DMS153 (cell line): ENCODE measurements at regions not wholly inside any gene's neighbourhood (a gene's known extent, or its start where the extent isn't known, plus 50 kb on each side); places are given as distances from the start of the nearest gene placed in this dataset.
"Not testable (repeated sequence)": the region's sequence is repeated elsewhere in the genome, so short reads cannot be mapped to it uniquely, and the experiment has no call there.

Experiments used
- DNase-seq: peaks from one replicate; lab custom pipeline; 2025; lab: John Stamatoyannopoulos, UW

DNA sequence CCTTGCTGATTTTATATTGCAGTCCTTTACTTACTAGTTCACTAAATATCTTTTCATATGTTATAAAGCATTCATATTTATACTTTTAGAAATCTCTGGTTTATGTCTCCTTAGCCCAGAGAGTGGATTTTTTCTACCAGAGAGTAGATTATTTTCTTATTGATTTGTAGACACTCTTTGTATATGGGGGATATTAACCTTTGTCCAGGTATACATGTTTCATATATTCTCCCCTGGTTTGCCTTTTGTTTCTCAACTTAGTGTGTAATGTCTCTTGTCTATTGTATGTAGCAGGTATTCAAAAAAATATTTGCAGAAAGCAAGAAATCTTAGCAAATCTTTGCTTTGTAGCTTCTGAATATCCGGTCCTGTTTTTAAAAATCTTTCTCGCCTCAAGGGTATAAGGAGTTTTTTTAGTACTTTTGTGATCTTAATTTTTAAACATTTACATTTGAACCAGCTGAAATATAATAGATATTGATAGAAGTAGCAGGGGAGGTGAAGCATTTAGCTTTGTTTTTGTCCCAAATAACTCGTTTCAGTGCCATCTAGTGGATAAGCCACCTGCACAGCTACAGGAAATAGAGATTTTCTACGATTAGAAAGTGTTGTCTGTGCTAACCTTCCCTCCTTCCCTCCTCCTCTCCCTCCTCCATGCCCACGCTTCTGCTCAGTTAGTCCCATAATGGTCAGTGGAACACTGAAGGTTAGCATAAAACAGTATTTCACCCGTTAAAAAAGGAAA, 97.0 kb downstream of the PHETA1 start:
- DNase-seq = no peak

DNA sequence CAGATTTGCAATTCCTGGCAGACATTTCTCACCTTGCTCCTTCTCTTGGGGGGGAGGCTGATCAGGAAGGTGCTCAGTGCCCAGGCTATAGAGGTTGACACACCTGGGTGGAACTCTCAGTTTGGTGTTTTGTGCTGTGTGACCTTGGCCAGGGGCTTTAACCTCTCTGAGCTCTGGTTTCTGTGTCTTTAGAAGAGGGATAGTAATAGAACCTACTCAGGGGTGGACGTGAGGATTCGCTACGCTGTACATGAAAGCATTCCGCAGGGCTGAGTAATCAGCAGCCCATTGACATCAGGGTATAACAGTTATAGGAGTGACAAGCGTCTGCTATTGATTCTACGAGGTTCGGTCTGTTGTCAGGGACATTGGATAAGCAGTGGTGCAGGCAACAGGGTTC, 98.1 kb downstream of the PHETA1 start:
- no peak for DNase-seq

DNA sequence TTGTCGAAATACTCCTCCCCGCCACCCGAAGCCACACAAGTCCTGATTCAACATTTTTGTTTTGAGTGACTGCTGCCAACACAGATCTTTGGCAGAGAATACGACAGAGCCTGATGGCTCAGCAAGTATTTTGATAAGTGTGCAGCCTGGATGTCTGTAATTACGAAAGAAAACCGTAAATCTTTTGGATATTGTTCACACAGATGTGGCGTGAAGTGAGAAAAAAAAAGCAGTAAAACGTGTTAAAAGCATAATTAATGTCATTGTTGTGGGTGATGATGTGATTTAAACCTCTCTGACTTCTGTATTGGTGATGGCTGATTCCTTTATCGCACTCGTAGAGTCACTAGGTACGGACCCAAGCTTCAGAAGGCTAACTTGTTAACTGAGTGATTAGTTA, 98.7 kb downstream of the PHETA1 start:
- DNase-seq = no peak

DNA sequence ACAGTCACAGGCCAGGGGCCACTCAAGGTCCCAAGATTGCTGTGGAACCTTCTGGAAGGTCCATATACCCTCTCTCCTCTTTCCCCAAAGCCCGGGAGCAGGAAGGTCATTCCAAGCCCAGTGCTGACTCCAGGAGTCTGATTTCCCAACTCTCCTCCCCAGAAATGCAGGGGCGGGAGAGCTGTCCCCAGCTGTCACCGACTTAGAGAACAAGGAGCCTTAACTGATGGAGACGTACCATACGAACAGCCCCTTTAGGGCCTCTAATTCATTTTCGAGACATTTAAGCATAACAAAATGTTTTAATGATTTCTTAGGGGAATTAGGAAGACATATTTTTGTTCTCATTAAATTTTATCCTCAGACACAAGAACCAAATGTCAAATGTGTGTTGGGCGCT, 99.2 kb downstream of the PHETA1 start:
- DNase-seq = no peak

DNA sequence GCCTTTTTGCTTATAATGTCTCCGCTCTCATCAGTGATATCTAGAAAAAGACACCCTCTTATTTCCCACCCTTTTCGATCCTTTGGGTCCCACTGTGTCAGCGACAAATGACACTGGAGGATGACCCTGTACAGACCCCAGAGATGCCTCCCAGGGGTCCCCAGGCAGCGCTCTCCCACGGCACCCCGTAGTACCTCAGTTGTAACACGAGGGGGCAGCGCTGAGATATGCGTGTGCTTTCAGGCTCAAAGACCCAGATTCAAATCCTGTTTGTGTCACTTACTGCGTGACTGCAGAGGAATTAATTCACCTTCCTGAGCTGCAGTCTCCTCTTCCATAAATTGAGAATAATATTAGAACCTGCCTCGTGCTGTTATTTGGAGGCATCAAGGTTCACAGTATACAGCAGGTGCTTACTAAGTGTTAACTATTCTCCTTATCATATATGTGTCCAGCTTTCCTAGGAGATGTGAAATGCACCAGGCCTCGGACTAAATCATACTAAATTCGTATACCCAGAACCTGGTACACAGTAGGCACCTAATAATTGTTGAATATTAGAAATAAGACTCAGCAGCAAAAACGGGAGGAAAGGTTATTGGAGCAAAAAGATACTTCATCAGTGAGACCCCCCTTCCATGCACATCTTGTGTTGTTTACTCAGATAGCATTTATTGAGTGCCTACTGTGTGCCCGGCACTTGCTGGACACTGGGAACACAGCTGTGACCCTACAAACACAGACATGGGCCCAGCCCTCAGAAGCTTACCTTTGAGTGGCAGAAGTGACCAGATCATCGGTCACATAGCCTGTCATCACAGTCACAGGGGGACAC, 99.9 kb downstream of the PHETA1 start:
- no peak for DNase-seq

DNA sequence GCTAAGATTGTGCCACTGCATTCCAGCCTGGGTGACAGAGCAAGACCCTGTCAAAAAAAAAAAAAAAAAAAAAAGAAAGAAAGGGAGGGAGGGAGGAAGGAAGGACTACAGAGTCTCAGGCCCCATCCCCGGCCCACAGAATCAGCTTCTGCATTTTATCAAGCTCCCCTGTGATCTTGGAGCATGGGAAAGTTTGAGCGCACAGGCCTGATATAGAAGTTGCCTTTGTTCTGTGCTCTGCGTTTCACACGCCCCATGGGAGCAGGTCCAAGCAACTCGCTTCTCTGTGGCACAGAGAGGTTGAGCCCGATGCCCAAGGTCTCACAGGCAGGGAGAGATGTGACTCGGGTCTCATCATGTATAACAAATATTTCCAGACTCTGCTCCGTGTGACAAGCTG, 101.8 kb downstream of the PHETA1 start:
- DNase-seq = no peak

DNA sequence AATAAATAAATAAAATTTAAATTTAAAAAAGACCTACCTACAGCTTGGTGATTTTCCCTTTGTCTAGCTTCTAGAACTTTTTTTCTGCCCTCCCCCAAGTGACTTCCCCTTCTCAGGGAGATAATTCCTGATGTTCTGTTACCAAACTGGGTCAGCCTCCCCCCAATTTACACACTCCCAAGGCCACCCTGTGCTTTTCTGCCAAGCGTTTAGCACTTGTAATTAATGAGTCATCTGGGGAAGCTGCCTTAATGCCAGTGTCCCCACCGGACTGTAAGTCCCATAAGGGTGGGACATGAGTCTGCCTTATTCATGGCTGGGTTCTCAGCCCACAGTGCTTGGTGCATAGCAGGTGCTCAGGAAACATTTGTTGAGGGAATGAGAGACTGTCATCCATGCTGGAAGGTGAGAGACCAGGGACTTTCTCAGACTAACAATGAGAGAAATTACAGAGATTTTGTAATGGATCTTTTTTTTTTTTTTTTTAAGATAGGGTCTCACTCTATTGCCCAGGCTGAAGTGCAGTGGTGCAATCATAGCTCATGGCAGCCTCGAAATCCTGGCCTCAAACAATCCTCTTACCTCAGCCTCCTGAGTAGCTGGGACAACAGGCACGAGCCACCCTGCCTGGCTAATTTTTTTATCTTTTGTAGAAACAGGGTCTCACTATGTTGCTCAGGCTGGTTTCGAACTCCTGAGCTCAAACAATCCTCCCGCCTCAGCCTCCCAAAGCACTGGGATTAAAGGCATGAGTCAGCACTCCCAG, 106.8 kb downstream of the PHETA1 start:
- DNase-seq = no peak

DNA sequence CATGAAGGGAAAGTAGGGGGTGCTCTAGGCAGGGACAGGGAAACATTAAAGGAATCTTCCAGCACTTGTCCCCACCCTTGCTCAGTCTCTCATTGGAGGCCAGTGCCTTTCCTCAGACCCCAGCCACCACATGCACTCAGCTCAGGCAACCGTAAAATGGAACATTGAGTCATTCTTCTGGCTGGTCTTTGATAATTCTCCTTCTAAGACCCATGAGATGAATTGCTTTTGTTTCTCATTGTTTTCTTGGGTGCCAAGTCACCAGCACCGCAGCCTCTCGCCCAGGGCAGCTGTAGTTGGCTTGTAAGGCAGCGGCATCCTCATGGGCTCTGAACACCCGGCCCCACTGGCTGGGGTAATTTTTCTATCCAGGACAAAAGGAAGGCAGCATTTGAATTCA, 108.2 kb downstream of the PHETA1 start:
- no peak for DNase-seq

DNA sequence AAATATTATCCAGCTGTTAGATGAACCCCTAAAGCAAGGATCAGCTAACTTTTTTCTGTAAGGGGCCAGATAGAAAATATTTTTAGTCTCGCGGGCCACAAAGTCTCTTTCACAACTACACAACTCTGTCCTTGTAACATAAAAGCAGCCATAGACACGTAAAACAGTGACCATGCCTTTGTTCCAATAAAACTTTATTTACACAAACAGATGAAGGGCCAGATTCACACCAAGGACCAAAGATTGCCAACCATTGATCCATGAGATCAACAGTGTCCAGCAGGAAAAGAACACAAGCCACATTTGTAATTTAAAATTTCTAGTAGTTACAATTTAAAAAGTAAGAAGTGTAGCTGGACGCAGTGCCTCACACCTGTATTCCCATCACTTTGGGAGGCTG, 109.7 kb downstream of the PHETA1 start:
- DNase-seq = no peak

DNA sequence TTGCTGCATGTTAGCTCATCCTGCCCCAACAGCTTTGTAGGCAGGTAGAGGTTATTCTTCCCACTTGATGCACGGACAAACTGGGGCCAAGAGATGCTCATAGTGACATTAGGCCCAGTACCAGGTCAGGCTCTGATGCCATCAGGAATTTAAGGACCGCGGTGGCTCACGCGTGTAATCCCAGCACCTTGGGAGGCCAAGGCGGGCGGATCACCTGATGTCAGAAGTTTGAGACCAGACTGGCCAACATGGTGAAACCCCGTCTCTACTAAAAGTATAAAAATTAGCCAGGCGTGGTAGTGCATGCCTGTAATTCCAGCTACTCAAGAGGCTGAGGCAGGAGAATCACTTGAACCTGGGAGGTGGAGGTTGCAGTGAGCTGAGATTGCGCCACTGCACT, 110.8 kb downstream of the PHETA1 start:
- DNase-seq = not testable (repeated sequence)

DNA sequence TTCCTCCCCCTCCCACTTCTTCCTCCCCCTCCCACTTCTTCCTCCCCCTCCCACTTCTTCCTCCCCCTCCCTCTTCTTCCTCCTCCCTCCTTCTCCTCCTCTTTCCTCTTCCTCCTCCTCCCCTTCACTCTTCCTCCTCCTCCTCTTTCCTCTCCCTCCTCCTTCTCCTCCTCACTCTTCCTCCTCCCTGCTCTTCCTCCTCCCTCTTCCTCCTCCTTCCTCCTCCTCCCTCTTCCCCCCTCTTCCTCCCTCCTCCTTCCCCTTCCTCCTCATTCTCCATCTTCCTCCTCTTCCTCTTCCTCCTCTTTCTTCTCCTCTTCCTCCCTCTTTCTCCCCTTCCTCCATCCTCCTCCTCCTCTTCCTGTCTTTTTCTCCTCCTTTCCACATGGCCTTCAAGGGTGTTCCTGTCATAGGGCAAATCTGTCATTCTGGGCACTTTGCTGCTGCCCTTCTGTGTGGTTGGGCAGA, 111.4 kb downstream of the PHETA1 start:
- DNase-seq = no peak

DNA sequence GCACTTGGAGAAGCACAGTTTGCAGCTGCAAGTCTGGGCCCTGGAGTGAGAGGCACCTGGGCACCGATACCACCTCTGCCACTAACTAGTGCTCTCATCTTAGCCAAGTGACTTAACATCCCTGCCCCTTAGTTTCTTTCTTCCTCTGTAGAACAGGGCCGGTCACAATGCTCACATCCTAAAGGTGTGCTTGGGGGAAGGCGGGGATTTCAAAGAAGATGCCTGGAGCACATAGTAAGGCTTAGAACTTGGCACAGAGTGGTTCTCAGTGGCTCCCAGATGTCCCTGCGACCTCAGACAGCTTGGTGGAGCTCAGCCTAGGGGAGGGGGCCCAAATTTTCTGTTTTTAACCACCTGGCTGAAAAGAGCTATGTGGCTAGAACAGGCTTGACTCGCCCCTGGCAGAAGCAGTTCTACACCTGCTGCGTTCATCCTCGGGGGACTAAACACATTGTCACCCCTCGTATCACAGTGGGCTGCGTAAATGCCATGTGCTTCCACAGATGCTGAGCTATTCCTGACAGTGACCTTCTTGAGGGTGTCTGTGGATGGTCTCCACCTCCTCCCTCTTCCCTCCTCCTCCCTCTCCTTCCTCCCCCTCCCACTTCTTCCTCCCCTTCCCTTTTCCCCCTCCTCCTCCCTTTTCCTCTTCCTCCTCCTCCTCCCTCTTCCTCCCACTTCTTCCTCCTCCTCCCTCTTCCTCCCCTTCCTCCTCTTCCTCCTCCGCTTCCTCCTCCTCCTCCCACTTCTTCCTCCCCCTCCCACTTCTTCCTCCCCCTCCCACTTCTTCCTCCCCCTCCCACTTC, 112.1 kb downstream of the PHETA1 start:
- no peak for DNase-seq

DNA sequence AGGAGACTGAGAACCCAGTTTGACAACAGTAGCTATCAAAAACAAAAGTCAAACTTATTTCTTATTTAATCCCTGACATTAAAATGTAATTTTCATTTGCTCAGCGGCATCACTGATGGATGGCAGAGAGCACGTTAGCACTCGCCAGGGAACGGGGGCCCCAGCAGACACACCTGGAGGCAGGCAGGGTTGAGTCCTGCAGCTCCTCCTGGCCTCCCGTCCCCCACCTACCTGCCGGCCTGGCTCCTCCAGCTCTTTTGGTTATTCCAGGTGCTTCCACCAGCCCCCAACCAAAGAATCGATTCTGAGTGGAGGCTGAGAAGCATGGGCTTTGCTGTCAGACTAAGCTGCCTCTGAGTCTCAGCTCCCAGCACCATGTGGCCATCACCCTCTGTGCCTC, 113.6 kb downstream of the PHETA1 start:
- no peak for DNase-seq

DNA sequence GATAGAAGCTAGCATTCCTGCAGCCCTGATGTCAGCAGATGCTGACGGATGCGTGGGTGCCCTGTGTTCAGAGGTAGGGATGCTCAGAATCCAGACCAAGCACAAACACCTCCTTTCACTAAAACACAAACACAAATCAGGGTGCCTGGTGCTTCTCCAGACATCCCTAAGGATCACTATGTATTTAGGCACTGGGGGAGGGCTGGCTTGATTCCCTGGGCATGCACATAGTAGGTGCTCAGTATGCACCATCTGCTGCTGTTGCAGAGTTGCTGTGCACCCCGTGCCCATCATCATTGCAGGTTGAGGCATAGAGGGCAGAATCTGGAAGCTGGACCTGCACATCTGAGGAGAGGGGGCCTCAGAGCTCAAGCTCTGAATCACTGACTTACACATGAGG, 114.8 kb downstream of the PHETA1 start:
- no peak for DNase-seq

DNA sequence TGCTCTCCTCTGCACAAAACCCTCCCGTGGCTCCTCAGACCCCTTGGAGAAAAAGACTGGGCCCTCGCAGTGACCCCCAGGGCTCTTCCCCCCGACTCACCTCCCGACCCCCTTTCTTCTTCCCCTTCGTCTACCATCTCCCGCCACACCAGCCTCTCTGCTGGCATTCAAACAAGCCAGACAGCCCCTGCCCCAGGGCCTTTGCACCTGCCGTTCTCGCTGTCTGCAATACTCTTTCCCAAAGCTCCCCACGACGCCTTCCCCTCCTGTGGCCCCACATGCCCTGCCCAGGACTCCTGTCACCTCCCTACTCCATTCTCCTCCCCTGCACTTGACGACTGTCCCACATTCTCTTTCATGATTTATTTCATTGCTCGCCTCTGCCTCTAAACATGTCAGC, 115.7 kb downstream of the PHETA1 start:
- DNase-seq = no peak

DNA sequence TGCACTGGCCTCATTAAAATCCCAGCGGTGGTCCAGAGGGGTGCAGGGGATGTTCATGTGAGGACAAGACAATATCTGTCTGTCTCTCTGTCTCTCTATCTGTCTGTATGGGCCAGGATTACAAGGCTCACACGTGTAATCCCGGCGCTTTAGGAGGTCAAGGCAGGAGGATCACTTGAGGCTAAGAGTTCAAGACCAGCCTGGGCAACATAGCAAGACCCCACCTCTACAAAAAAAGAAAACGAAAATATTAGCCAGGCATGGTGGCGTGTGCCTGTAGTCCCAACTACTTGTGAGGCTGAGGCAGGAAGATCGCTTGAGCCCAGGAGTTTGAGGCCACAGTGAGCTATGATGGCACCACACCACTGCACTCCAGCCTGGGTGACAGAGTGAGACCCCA, 117.1 kb downstream of the PHETA1 start:
- DNase-seq = no peak

DNA sequence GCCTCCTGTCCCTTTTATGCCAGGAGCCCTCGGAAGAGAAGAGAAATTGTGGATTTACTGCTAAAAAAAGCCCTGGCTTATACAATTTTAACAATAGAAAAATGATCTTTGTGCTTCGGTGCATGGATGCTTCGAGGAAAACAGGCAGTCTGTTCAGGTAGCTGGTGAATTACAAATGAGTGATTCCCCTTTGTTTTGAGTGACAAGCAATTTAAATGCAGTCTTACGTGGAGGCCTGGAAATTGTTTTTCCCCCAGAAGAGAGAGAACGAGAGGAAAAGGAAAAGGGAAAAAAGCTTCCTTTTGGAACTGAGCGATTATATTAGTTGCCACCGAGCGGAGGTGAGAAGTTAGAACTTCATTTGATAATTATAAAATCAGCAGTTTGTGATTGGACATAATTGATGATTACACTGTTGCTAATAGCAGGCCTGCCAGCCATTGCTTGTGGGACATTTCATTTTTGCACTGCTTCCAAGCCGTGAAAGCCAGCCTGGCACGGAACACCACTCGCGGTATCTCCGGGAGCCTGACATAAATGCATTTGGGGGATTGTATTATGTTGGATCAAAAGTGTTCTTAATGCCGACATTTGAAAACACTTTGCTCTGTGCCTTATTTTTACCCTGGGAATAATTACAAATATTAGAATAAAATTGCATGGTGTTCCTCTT, 117.7 kb downstream of the PHETA1 start:
- no peak for DNase-seq

DNA sequence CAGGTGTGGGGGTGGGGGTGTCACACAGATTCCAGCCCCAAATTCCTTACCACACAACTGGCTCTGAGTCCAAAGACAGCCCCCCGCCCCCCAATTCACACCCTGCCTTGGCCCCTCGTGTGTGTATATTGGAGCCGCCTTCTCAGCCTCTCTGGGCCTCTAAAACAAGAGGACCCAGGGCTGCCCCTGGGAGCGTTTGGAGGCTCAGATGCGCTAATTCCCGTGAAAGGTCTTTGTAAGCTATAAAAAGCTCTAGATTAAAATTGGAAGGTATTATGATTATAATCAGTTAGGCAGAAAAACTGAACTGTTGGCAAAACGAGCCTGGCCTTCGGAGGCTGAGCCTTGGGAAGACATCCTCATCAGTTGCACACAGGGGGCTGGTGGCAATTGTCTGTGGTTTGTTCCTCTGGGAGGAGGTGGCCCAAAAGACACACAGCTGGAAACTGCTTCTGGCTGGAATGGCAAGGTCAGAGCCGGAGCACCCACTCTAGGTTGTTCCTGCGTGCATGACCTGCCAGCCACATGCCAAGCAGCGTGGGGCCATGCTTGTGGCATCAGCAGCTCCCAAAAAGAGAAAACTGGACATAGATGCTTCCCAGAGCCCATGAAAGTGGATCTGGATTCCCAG, 118.5 kb downstream of the PHETA1 start:
- no peak for DNase-seq

DNA sequence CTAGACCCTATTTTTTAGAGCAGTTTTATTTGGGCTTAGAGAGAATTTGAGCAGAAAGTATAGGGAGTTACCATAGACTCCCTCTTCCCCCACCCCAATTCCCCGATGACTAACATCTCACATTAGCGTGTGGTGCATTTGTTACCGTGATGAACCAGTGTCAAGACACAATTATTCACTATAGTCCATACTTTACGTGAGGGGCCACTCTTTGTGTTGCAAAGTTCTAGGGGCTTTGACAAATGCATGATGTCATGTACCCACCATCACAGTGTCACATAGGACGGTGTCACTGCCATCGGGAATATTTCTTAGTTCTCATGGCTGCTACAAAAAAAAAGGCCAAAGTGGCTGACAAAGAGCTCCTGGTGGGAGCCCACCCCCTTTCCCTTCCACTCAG, 119.1 kb downstream of the PHETA1 start:
- no peak for DNase-seq

DNA sequence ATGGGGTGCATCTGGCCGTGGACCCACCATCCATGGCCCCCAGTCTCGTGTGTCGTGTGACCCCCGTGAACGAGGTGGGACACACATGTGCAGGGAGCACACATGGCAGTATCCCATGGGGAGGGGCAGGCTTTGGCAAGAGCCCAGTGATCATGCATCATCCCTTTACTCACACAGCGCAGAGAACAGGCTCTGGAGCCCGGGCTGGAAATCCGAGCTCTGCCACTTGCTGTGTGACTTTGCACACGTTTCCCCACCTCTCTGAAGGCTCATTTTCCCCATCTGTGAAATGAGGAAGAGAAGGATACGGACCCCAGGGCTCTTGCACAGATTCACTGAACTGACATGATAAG, 119.9 kb downstream of the PHETA1 start:
- DNase-seq = no peak
